K562 (cell line): ENCODE measurements at regions not wholly inside any gene's neighbourhood (a gene's known extent, or its start where the extent isn't known, plus 50 kb on each side); places are given as distances from the start of the nearest gene placed in this dataset.

Experiments
- ATAC-seq: fragments of 200-7000 bp; cut with Tn5 transposase; 3 replicates; pipeline ENCODE4 v1.9.1; 2020; ENCODE audit warnings: moderate library complexity
- BruUV-seq: library from RNA; stranded (reverse); fragments of 400-500 nt; replicated peaks from 2 replicates; lab custom pipeline; 2021; lab: Mats Ljungman, UMichigan
- CTCF ChIA-PET: fragments of 300-600 bp; formaldehyde crosslinking; extraction: SDS; loops from one replicate; lab custom pipeline; 2021; ENCODE audit warnings: low intra/inter-chr PET ratio; lab: Yijun Ruan, JAX
- POLR2A ChIA-PET: fragments of 300-600, 350-650 bp; sonication (Branson Sonifier 250); formaldehyde crosslinking; extraction: SDS; loops from one replicate; lab custom pipeline; 2021; ENCODE audit warnings: antibody characterized with exemption, inconsistent platforms; lab: Yijun Ruan, JAX
- DNase-seq, 4 experiments: peaks; one replicate each; pipeline versions ENCODE4 v3.0.0 to v3.0.0-alpha.2; 2011 to 2018; ENCODE audit warnings: low spot score in 3 of 4, mixed read lengths in 3 of 4; ENCODE audit errors: extremely low read depth in 1 of 4
- FAIRE-seq: peaks from 2 replicates; lab custom pipeline; 2011; peaks lifted over from hg19 to GRCh38; lab: Jason Lieb, UNC
- H2AFZ ChIP-seq: 2 replicates; pipeline ENCODE4 v1.6.0; 2011; ENCODE audit warnings: low read depth, low read length, control low read depth, inconsistent platforms
- H3K27ac ChIP-seq: fragments of 200-600 bp; 3 replicates; pipeline ENCODE4 v1.8.0; 2011; ENCODE audit warnings: low read depth, mild to moderate bottlenecking, control low read depth, inconsistent platforms, low read length, moderate library complexity, mixed read lengths; ENCODE audit errors: extremely low read depth
- H3K27me3 ChIP-seq, 2 experiments: fragments of 300-600 bp in 1 of 2; 2 replicates in 1 of 2; 3 replicates in 1 of 2; pipeline versions ENCODE4 v1.6.0 to v1.8.0; 2011; ENCODE audit warnings: inconsistent platforms in 2 of 2, low read length in 2 of 2, mild to moderate bottlenecking in 1 of 2, mixed read lengths in 1 of 2, moderate library complexity in 1 of 2; ENCODE audit not compliant: control insufficient read depth in 2 of 2, insufficient read depth in 2 of 2
- H3K36me3 ChIP-seq: fragments of 300-600 bp; 3 replicates; pipeline ENCODE4 v1.8.0; 2011; ENCODE audit warnings: mild to moderate bottlenecking, low read length, inconsistent platforms; ENCODE audit not compliant: control insufficient read depth, insufficient read depth
- H3K4me1 ChIP-seq, 2 experiments: fragments of 200-600 bp in 1 of 2; replicated peaks in 1 of 2; 2 replicates in 1 of 2; 3 replicates in 1 of 2; pipeline versions ENCODE4 v1.5.1 to v1.8.0; 2011; ENCODE audit warnings: inconsistent platforms in 2 of 2, low read length in 2 of 2, mild to moderate bottlenecking in 1 of 2, mixed read lengths in 1 of 2, moderate library complexity in 1 of 2; ENCODE audit not compliant: control insufficient read depth in 2 of 2, insufficient read depth in 2 of 2
- H3K4me2 ChIP-seq: 2 replicates; pipeline ENCODE4 v1.6.1; 2011; ENCODE audit warnings: low read length, control low read depth, inconsistent platforms, mixed read lengths; ENCODE audit not compliant: insufficient read depth
- H3K4me3 ChIP-seq: fragments of 200-600 bp; sonication (generic), shearing (Covaris generic); 2 replicates; pipeline ENCODE4 v1.5.1; 2016; ENCODE audit warnings: control low read depth, inconsistent platforms
- H3K79me2 ChIP-seq: fragments of 200-600 bp; 3 replicates; pipeline ENCODE4 v1.8.0; 2011; ENCODE audit warnings: low read length, inconsistent platforms; ENCODE audit not compliant: control insufficient read depth, insufficient read depth
- H3K9ac ChIP-seq, 2 experiments: 2 replicates each; pipeline versions ENCODE4 v1.6.0 to v1.6.1; 2011; ENCODE audit warnings: low read depth in 2 of 2, low read length in 2 of 2, control low read depth in 1 of 2, inconsistent platforms in 1 of 2, mild to moderate bottlenecking in 1 of 2, mixed read lengths in 1 of 2; ENCODE audit not compliant: insufficient read depth in 1 of 2
- H3K9me1 ChIP-seq: one replicate; pipeline ENCODE4 v1.6.0; 2011; ENCODE audit warnings: inconsistent platforms, mild to moderate bottlenecking, low read length, moderate library complexity; ENCODE audit not compliant: control insufficient read depth, insufficient read depth
- H3K9me3 ChIP-seq: replicated peaks from 2 replicates; pipeline ENCODE4 v1.5.1; 2011; ENCODE audit warnings: low read depth, low read length, inconsistent platforms; ENCODE audit not compliant: control insufficient read depth, insufficient read depth
- H4K20me1 ChIP-seq: replicated peaks from 2 replicates; pipeline ENCODE4 v1.6.1; 2011; ENCODE audit warnings: low read length, inconsistent platforms, mixed read lengths; ENCODE audit not compliant: control insufficient read depth, insufficient read depth
- ADNP ChIP-seq: fragments of 200-800 bp; sonication (Bioruptor generic); IDR thresholded peaks from 2 replicates; pipeline ENCODE4 v1.6.1; 2016; ENCODE audit warnings: missing genetic modification characterization, missing compliant biosample characterization
- BRD9 ChIP-seq: fragments of 450-650 bp; IDR thresholded peaks from 2 replicates; pipeline ENCODE4 v1.6.1; 2018; ENCODE audit warnings: low read depth; ENCODE audit not compliant: partially characterized antibody
- FOXA3 ChIP-seq, 2 experiments: fragments of 450-650 bp in 1 of 2; sonication (generic) in 1 of 2; formaldehyde crosslinking; IDR thresholded peaks in 1 of 2; conservative IDR thresholded peaks in 1 of 2; 2 replicates each; pipeline versions ENCODE4 v1.4.0 to v1.8.0; 2020 to 2022; ENCODE audit warnings: mild to moderate bottlenecking in 2 of 2, missing genetic modification reagents in 1 of 2
- HEY1 ChIP-seq: fragments of 250-450 bp; sonication (Bioruptor Pico); IDR thresholded peaks from 2 replicates; pipeline ENCODE4 v1.5.0; 2020; ENCODE audit warnings: mild to moderate bottlenecking, moderate library complexity, borderline replicate concordance
- HNRNPUL1 ChIP-seq: fragments of 200-400 bp; formaldehyde crosslinking; IDR thresholded peaks from 2 replicates; pipeline ENCODE4 v1.6.1; 2017; ENCODE audit warnings: low read length
- RFX5 ChIP-seq: IDR thresholded peaks from 2 replicates; pipeline ENCODE4 v1.6.1; 2011; ENCODE audit warnings: low read depth, mild to moderate bottlenecking, improper control_type of control experiment, low read length
- ZNF12 ChIP-seq: sonication (generic); formaldehyde crosslinking; IDR thresholded peaks from 2 replicates; pipeline ENCODE4 v1.4.0; 2020; ENCODE audit warnings: mild to moderate bottlenecking, missing genetic modification reagents
- ZNF561 ChIP-seq: fragments of 450-650 bp; formaldehyde crosslinking; conservative IDR thresholded peaks from 2 replicates; pipeline ENCODE4 v1.4.0; 2020; ENCODE audit warnings: mild to moderate bottlenecking, moderate library complexity
- WGBS: fragments of 100-300 bp; shearing (Covaris generic); methylation state at CpG from one replicate; pipeline ENCODE4 v1.1.6; 2016; ENCODE audit warnings: low coverage, mixed read lengths; ENCODE audit not compliant: insufficient coverage; ENCODE audit errors: missing lambda C conversion rate; 5-methylcytosine and 5-hydroxymethylcytosine counted together
- in situ Hi-C: fragments of 300-500 bp; cut with MboI; formaldehyde crosslinking; loops from 4 replicates; pipeline ENCODE4 v1.15.0; 2018; ENCODE audit warnings: inconsistent platforms, mixed read lengths
- intact Hi-C: fragments of 100-400 bp; cut with micrococcal nuclease; formaldehyde crosslinking; loops from 2 replicates; pipeline ENCODE4 v1.14.2; 2022
- TF ChIP-seq, protein P1 (sequence below): fragments of 250-450 bp; sonication (Bioruptor Pico); IDR thresholded peaks from 2 replicates; pipeline ENCODE4 v1.4.0; 2020; ENCODE audit warnings: mild to moderate bottlenecking, moderate library complexity, borderline replicate concordance
- TF ChIP-seq, protein P2 (sequence below): fragments of 250-450 bp; sonication (Bioruptor Pico); IDR thresholded peaks from 2 replicates; pipeline ENCODE4 v1.5.0; 2022; ENCODE audit warnings: mild to moderate bottlenecking
- TF ChIP-seq, protein P3 (sequence below): fragments of 250-450 bp; sonication (Bioruptor Pico); IDR thresholded peaks from 2 replicates; pipeline ENCODE4 v1.4.0; 2020
- TF ChIP-seq, protein P4 (sequence below): fragments of 250-450 bp; sonication (Bioruptor Pico); IDR thresholded peaks from 2 replicates; pipeline ENCODE4 v1.8.0; 2022; ENCODE audit warnings: moderate library complexity, mild to moderate bottlenecking, inconsistent platforms
- TF ChIP-seq, protein P5 (sequence below): sonication (generic); formaldehyde crosslinking; IDR thresholded peaks from 2 replicates; pipeline ENCODE4 v1.9.0; 2022; ENCODE audit warnings: mild to moderate bottlenecking, missing genetic modification reagents

DNA sequence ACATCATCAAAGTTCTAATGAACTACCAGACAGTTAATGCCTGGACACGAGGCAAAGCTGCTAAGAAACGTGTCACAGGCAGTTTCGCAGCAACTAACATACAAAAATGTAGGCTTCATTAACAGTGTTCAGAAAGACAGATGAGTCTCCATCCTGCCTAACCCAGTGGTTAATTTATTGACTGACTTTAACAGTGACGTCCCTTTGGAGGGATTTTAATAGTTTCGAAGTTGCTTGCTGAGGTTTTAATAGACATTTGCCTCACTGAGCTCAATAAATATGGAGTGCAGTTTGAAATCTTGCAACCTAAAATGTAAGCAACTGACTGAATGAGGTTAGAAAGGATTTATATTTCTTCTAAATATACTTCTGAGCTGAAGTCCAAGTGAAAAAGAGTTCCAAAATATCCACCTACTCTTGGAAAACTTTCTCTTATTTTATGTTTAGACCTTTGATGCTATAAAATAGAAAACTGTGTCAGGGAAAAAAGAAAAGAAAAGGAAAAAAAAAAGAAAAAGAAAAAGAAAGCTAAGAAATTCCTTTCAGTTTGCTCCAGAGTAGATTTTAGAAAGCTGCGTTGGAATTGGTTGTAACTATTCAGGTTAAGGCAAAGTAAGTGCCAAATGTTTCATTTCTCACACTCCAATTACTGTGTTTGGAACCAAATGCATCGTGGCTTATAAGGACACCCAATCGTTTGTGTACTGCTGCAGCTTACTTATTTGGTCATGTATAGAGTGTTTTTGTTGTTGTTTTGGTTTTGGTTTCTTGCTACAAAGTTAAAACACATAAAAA, 2016.6 kb downstream of the MAT2B start:
- Histone ChIP-seq H2AFZ (no peak overlapping the region), H3K9me1 (no peaks in the 10 kb centered on the region), H3K4me1 (no peaks in the 10 kb centered on the region), H4K20me1 (no peaks in the 10 kb centered on the region), H3K27me3 (no peaks in the 10 kb centered on the region), H3K4me2 (no peak overlapping the region), H3K36me3 (no peaks in the 10 kb centered on the region), H3K4me3 (no peak overlapping the region), H3K27ac (no peak overlapping the region), H3K79me2 (no peaks in the 10 kb centered on the region), H3K9ac (no peak overlapping the region), H3K9me3 (no peaks in the 10 kb centered on the region; the same call in 1 of the 2 replicates)
- FAIRE-seq, result no peak
- CTCF ChIA-PET, result no interaction called here
- no TSS peak for BruUV-seq
- in situ Hi-C loops (no loop called here), intact Hi-C loops (no loop called here)
- DNase-seq, result no peak
- 0% methylated on average over 8 of the region's 8 CpGs for WGBS
- no peak for ATAC-seq
- POLR2A ChIA-PET, result no interaction called here
- TF ChIP-seq ZNF561 (CRISPR knock-in tag), result no peak
- no peak for TF ChIP-seq BRD9
- no peak for TF ChIP-seq RFX5
- TF ChIP-seq ZNF12 (CRISPR knock-in tag), result no peak
- TF ChIP-seq, protein P1, sequence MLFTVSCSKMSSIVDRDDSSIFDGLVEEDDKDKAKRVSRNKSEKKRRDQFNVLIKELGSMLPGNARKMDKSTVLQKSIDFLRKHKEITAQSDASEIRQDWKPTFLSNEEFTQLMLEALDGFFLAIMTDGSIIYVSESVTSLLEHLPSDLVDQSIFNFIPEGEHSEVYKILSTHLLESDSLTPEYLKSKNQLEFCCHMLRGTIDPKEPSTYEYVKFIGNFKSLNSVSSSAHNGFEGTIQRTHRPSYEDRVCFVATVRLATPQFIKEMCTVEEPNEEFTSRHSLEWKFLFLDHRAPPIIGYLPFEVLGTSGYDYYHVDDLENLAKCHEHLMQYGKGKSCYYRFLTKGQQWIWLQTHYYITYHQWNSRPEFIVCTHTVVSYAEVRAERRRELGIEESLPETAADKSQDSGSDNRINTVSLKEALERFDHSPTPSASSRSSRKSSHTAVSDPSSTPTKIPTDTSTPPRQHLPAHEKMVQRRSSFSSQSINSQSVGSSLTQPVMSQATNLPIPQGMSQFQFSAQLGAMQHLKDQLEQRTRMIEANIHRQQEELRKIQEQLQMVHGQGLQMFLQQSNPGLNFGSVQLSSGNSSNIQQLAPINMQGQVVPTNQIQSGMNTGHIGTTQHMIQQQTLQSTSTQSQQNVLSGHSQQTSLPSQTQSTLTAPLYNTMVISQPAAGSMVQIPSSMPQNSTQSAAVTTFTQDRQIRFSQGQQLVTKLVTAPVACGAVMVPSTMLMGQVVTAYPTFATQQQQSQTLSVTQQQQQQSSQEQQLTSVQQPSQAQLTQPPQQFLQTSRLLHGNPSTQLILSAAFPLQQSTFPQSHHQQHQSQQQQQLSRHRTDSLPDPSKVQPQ (CRISPR knock-in tag), result no peak
- no peak for TF ChIP-seq HNRNPUL1
- TF ChIP-seq, protein P2, sequence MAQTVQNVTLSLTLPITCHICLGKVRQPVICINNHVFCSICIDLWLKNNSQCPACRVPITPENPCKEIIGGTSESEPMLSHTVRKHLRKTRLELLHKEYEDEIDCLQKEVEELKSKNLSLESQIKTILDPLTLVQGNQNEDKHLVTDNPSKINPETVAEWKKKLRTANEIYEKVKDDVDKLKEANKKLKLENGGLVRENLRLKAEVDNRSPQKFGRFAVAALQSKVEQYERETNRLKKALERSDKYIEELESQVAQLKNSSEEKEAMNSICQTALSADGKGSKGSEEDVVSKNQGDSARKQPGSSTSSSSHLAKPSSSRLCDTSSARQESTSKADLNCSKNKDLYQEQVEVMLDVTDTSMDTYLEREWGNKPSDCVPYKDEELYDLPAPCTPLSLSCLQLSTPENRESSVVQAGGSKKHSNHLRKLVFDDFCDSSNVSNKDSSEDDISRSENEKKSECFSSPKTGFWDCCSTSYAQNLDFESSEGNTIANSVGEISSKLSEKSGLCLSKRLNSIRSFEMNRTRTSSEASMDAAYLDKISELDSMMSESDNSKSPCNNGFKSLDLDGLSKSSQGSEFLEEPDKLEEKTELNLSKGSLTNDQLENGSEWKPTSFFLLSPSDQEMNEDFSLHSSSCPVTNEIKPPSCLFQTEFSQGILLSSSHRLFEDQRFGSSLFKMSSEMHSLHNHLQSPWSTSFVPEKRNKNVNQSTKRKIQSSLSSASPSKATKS (CRISPR knock-in tag), result no peak
- TF ChIP-seq, protein P3, sequence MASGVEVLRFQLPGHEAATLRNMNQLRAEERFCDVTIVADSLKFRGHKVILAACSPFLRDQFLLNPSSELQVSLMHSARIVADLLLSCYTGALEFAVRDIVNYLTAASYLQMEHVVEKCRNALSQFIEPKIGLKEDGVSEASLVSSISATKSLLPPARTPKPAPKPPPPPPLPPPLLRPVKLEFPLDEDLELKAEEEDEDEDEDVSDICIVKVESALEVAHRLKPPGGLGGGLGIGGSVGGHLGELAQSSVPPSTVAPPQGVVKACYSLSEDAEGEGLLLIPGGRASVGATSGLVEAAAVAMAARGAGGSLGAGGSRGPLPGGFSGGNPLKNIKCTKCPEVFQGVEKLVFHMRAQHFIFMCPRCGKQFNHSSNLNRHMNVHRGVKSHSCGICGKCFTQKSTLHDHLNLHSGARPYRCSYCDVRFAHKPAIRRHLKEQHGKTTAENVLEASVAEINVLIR (CRISPR knock-in tag), result no peak
- TF ChIP-seq ADNP (tag), result no peak
- TF ChIP-seq FOXA3 (CRISPR knock-in tag; conservative IDR thresholded peaks at IDR 0.05 in 1 of 2, IDR thresholded peaks at IDR 0.05 in 1 of 2), result no peak
- TF ChIP-seq, protein P4, sequence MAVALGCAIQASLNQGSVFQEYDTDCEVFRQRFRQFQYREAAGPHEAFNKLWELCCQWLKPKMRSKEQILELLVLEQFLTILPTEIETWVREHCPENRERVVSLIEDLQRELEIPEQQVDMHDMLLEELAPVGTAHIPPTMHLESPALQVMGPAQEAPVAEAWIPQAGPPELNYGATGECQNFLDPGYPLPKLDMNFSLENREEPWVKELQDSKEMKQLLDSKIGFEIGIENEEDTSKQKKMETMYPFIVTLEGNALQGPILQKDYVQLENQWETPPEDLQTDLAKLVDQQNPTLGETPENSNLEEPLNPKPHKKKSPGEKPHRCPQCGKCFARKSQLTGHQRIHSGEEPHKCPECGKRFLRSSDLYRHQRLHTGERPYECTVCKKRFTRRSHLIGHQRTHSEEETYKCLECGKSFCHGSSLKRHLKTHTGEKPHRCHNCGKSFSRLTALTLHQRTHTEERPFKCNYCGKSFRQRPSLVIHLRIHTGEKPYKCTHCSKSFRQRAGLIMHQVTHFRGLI, result no peak
- TF ChIP-seq HEY1, result no peak
- TF ChIP-seq, protein P5, sequence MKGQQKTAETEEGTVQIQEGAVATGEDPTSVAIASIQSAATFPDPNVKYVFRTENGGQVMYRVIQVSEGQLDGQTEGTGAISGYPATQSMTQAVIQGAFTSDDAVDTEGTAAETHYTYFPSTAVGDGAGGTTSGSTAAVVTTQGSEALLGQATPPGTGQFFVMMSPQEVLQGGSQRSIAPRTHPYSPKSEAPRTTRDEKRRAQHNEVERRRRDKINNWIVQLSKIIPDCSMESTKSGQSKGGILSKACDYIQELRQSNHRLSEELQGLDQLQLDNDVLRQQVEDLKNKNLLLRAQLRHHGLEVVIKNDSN (CRISPR knock-in tag), result no peak
